GM12891 (cell line): ENCODE measurements at regions not wholly inside any gene's neighbourhood (a gene's known extent, or its start where the extent isn't known, plus 50 kb on each side); places are given as distances from the start of the nearest gene placed in this dataset.

Experiments
- DNase-seq: peaks from one replicate; pipeline ENCODE4 v3.0.0; 2011; ENCODE audit warnings: low spot score; ENCODE audit not compliant: insufficient read length
- FAIRE-seq: peaks from 2 replicates; lab custom pipeline; 2011; peaks lifted over from hg19 to GRCh38; lab: Jason Lieb, UNC
- PAX5 ChIP-seq: IDR thresholded peaks from 2 replicates; pipeline ENCODE4 v1.6.1; 2011; ENCODE audit warnings: low read length, moderate library complexity, mild to moderate bottlenecking; ENCODE audit not compliant: insufficient read depth, severe bottlenecking
- POLR2A ChIP-seq: IDR thresholded peaks from 2 replicates; pipeline ENCODE4 v1.6.1; 2011; ENCODE audit warnings: low read depth, low read length, control low read depth
- POLR2AphosphoS5 ChIP-seq: IDR thresholded peaks from 2 replicates; pipeline ENCODE4 v1.6.1; 2011; ENCODE audit warnings: low read depth, low read length, control low read depth
- POU2F2 ChIP-seq: IDR thresholded peaks from 2 replicates; pipeline ENCODE4 v1.6.1; 2011; ENCODE audit warnings: low read depth, mild to moderate bottlenecking, control low read depth, low read length, moderate library complexity
- SPI1 ChIP-seq: IDR thresholded peaks from 2 replicates; pipeline ENCODE4 v1.6.1; 2011; ENCODE audit warnings: low read depth, low read length, control low read depth
- TAF1 ChIP-seq: IDR thresholded peaks from 2 replicates; pipeline ENCODE4 v1.6.1; 2011; ENCODE audit warnings: low read depth, low read length, control low read depth

GRCh38 chr2:9749546-9750223, 93.6 kb upstream of the TAF1B start:
- DNase-seq (no peak), FAIRE-seq (no peak)
- no peak for TF ChIP-seq TAF1
- no peak for TF ChIP-seq POLR2A
- no peak for TF ChIP-seq POU2F2
- TF ChIP-seq POLR2AphosphoS5, result no peak
- no peak for TF ChIP-seq PAX5
- no peak for TF ChIP-seq SPI1

- no peak for DNase-seq
- no peak for FAIRE-seq
- TF ChIP-seq TAF1 (no peak), PAX5 (no peak), SPI1 (no peak), POLR2A (no peak), POLR2AphosphoS5 (no peak), POU2F2 (no peak)
Observed at GRCh38 chr2:9750224-9751215, 92.8 kb upstream of the TAF1B start.

GRCh38 chr2:9751831-9752230, 91.4 kb upstream of the TAF1B start:
- no peak for TF ChIP-seq PAX5
- TF ChIP-seq SPI1, result no peak
- FAIRE-seq, result no peak
- DNase-seq, result no peak

- DNase-seq (no peak), FAIRE-seq (no peak)
Observed at GRCh38 chr2:9752441-9753275, 90.6 kb upstream of the TAF1B start.

GRCh38 chr2:9753276-9753600, 90.0 kb upstream of the TAF1B start:
- FAIRE-seq (no peak), DNase-seq (peak; percentile 50)
- TF ChIP-seq PAX5, result no peak
- no peak; the same call in 1 of the 2 replicates for TF ChIP-seq SPI1
- TF ChIP-seq TAF1, result no peak

More at GRCh38 chr2:9752441-9753275, 90.6 kb upstream of the TAF1B start:
- TF ChIP-seq POLR2AphosphoS5 (no peak), SPI1 (peak; percentile 73; the same call in 1 of the 2 replicates)

- FAIRE-seq (no peak), DNase-seq (no peak)
- TF ChIP-seq POU2F2, result 0 out of 2 replicates have a peak, but pooled peaks have one; percentile 65
- TF ChIP-seq TAF1, result no peak
Observed at GRCh38 chr2:9753665-9754531, 89.4 kb upstream of the TAF1B start.

- DNase-seq (no peak), FAIRE-seq (no peak)
- no peak for TF ChIP-seq POLR2A
- TF ChIP-seq SPI1, result no peak
- TF ChIP-seq PAX5, result no peak
- no peak for TF ChIP-seq POLR2AphosphoS5
- no peak for TF ChIP-seq POU2F2
- TF ChIP-seq TAF1, result no peak
Observed at GRCh38 chr2:9754532-9754887, 88.8 kb upstream of the TAF1B start.

GRCh38 chr2:9755008-9755407, 88.3 kb upstream of the TAF1B start:
- DNase-seq (no peak), FAIRE-seq (no peak)
- TF ChIP-seq POLR2A, result no peak
- TF ChIP-seq POU2F2, result no peak
- TF ChIP-seq PAX5, result no peak
- TF ChIP-seq TAF1, result no peak
- TF ChIP-seq POLR2AphosphoS5, result no peak
- TF ChIP-seq SPI1, result no peak

- DNase-seq (no peak), FAIRE-seq (no peak)
- no peak for TF ChIP-seq POLR2A
- no peak for TF ChIP-seq PAX5
- no peak for TF ChIP-seq SPI1
- no peak for TF ChIP-seq TAF1
- TF ChIP-seq POLR2AphosphoS5, result no peak
- TF ChIP-seq POU2F2, result no peak
Observed at GRCh38 chr2:9755638-9756037, 87.6 kb upstream of the TAF1B start.
